HEK293T (cell line): ENCODE measurements at regions not wholly inside any gene's neighbourhood (a gene's known extent, or its start where the extent isn't known, plus 50 kb on each side); places are given as distances from the start of the nearest gene placed in this dataset.
"Not testable (repeated sequence)": the region's sequence is repeated elsewhere in the genome, so short reads cannot be mapped to it uniquely, and the experiment has no call there.

Experiments used
- CTCF ChIA-PET: fragments of 350-600 bp; formaldehyde crosslinking; extraction: SDS; loops from one replicate; lab custom pipeline; 2021; ENCODE audit warnings: antibody characterized with exemption, inconsistent platforms; lab: Yijun Ruan, JAX
- POLR2A ChIA-PET: fragments of 350-600 bp; formaldehyde crosslinking; extraction: SDS; loops from one replicate; lab custom pipeline; 2020; ENCODE audit warnings: antibody characterized with exemption, inconsistent platforms; lab: Yijun Ruan, JAX
- DNase-seq: peaks from one replicate; pipeline ENCODE4 v3.0.0; 2012; ENCODE audit warnings: mixed read lengths; ENCODE audit errors: extremely low spot score
- ARNT ChIP-seq: fragments of 450-650 bp; IDR thresholded peaks from 2 replicates; pipeline ENCODE4 v1.6.1; 2017; ENCODE audit warnings: mild to moderate bottlenecking
- BHLHE40 ChIP-seq: fragments of 450-650 bp; IDR thresholded peaks from 2 replicates; pipeline ENCODE4 v1.6.1; 2016; ENCODE audit warnings: mild to moderate bottlenecking, moderate library complexity, borderline replicate concordance
- CTBP1 ChIP-seq: fragments of 450-650 bp; IDR thresholded peaks from 2 replicates; pipeline ENCODE4 v1.6.1; 2016; ENCODE audit warnings: borderline replicate concordance
- ELF4 ChIP-seq: fragments of 450-650 bp; IDR thresholded peaks from 2 replicates; pipeline ENCODE4 v1.6.1; 2017; ENCODE audit warnings: antibody characterized with exemption
- FOXA1 ChIP-seq: fragments of 450-650 bp; IDR thresholded peaks from 2 replicates; pipeline ENCODE4 v1.6.1; 2016; ENCODE audit warnings: mild to moderate bottlenecking
- FOXK2 ChIP-seq: fragments of 450-650 bp; IDR thresholded peaks from 2 replicates; pipeline ENCODE4 v1.6.1; 2016; ENCODE audit warnings: mild to moderate bottlenecking
- FOXM1 ChIP-seq: fragments of 450-650 bp; IDR thresholded peaks from 2 replicates; pipeline ENCODE4 v1.6.1; 2017; ENCODE audit warnings: mild to moderate bottlenecking, borderline replicate concordance
- HDGF ChIP-seq: fragments of 450-650 bp; IDR thresholded peaks from 2 replicates; pipeline ENCODE4 v1.6.1; 2017; ENCODE audit warnings: antibody characterized with exemption, borderline replicate concordance
- L3MBTL2 ChIP-seq: fragments of 450-650 bp; conservative IDR thresholded peaks from 2 replicates; pipeline ENCODE4 v1.6.1; 2016; ENCODE audit warnings: mild to moderate bottlenecking
- LEF1 ChIP-seq: fragments of 450-650 bp; IDR thresholded peaks from 2 replicates; pipeline ENCODE4 v1.6.1; 2017; ENCODE audit warnings: mild to moderate bottlenecking, borderline replicate concordance
- NFRKB ChIP-seq: fragments of 450-650 bp; IDR thresholded peaks from 2 replicates; pipeline ENCODE4 v1.6.1; 2016; ENCODE audit warnings: mild to moderate bottlenecking, moderate library complexity
- SP1 ChIP-seq: fragments of 450-650 bp; IDR thresholded peaks from 2 replicates; pipeline ENCODE4 v1.6.1; 2017
- SUZ12 ChIP-seq: fragments of 450-650 bp; IDR thresholded peaks from 2 replicates; pipeline ENCODE4 v1.6.1; 2016; ENCODE audit warnings: mild to moderate bottlenecking
- TARDBP ChIP-seq: fragments of 450-650 bp; IDR thresholded peaks from 2 replicates; pipeline ENCODE4 v1.6.1; 2016
- ZNF384 ChIP-seq: fragments of 450-650 bp; IDR thresholded peaks from 2 replicates; pipeline ENCODE4 v1.6.1; 2016
- TF ChIP-seq, protein P1 (sequence below): fragments of 450-650 bp; IDR thresholded peaks from 2 replicates; pipeline ENCODE4 v1.6.1; 2016

DNA sequence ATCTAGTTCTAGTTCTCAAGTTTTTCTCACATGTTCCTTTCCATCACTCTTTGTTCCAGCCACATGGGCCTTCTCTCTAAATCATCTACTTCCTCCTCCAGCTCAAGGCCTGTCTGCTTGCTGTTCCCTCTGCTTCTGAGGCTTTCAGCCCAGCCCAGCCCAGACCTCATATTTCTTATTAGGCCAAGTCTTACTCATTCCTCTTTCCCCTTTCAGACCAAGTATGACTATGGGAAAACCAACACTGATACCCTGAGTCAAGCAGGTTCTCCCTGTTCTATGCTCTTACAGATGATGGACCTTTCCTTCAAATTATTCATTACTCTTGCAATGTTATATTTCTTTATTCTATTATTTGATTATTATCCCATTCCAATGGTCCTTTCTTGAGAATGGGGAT is 80.3 kb upstream of the SEM1 start:
- ChIA-PET CTCF (no interaction called here), POLR2A (no interaction called here)
- DNase-seq: no peak
- no peak for TF ChIP-seq CTBP1
- TF ChIP-seq TARDBP: no peak
- no peak for TF ChIP-seq LEF1
- TF ChIP-seq L3MBTL2: no peak
- no peak for TF ChIP-seq ELF4
- no peak for TF ChIP-seq SUZ12
- TF ChIP-seq ZNF384: no peak

DNA sequence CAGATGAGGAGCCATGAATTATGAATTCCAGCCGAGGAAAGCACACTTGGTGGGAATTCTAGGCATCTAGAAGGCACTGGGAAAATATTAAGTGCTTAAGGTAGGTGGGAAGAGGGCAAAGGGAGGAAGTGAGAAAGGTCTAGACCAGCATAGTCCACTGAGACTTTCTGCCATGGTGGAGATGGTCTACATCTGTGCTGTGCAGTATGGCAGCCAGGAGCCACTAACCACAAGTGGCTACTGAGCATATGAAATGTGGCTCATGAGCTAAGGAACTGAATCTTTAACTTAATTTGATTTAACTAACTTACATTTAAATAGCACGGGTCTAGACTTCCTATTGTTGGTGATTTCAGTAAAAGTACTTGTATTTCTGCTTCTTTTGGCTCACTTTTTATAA is 82.5 kb upstream of the SEM1 start:
- ChIA-PET CTCF (no interaction called here), POLR2A (no interaction called here)
- no peak for DNase-seq
- TF ChIP-seq, protein P1, sequence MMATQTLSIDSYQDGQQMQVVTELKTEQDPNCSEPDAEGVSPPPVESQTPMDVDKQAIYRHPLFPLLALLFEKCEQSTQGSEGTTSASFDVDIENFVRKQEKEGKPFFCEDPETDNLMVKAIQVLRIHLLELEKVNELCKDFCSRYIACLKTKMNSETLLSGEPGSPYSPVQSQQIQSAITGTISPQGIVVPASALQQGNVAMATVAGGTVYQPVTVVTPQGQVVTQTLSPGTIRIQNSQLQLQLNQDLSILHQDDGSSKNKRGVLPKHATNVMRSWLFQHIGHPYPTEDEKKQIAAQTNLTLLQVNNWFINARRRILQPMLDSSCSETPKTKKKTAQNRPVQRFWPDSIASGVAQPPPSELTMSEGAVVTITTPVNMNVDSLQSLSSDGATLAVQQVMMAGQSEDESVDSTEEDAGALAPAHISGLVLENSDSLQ: no peak
- TF ChIP-seq NFRKB (no peak), SUZ12 (no peak), FOXK2 (no peak), CTBP1 (no peak), LEF1 (no peak), ARNT (no peak), FOXA1 (no peak), SP1 (no peak), HDGF (no peak), ZNF384 (no peak), ELF4 (no peak), BHLHE40 (no peak), FOXM1 (no peak), L3MBTL2 (no peak), TARDBP (no peak)

DNA sequence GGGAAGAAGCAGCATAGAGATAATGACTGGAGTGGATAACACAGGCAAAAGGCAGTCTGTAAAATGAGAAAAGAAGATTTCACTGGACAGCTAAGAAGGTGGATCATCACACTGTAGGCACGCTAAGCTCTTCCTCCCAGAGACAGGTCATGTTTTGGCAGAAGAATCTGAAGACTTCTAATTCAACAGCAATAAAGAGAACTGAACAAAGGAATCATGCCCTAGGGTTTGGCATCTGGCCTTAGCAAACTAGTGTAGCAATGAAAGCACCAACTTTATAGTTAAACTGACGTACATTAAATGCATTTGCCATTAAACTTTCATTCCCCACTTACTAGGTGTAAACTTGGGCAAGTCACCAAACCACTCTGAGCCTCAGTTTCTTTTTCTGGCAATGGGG is 84.4 kb upstream of the SEM1 start:
- ChIA-PET CTCF (no interaction called here), POLR2A (no interaction called here)
- DNase-seq: no peak
- TF ChIP-seq SP1: no peak
- TF ChIP-seq L3MBTL2: no peak
- TF ChIP-seq ARNT: no peak
- no peak for TF ChIP-seq TARDBP
- TF ChIP-seq SUZ12: no peak
- no peak for TF ChIP-seq LEF1
- no peak for TF ChIP-seq ZNF384

DNA sequence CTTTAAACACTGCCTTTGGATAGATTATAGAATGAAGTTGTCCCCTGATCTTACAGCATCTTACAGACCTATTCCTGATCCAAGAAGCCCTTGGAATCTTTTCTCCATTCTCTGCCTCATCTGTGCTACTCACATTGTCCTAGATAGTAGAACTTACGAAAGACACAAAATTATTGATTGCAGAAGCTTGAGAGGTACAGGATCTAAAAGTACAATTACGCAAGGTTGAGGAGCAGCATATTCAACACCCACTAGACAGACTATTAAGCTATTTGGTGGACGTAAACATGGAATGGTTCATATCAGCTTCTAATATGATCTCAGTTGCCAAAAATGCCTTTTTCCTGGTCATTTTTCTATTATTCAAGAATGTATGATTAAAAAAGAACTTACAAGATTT is 90.5 kb upstream of the SEM1 start:
- TF ChIP-seq SP1: no peak
- no peak for TF ChIP-seq ZNF384
- no peak for TF ChIP-seq CTBP1
- TF ChIP-seq TARDBP: no peak
- no peak for TF ChIP-seq ELF4
- no peak for TF ChIP-seq FOXK2
- TF ChIP-seq HDGF: no peak
- no peak for TF ChIP-seq ARNT
- CTCF ChIA-PET: no interaction called here
- POLR2A ChIA-PET: no interaction called here
- no peak for DNase-seq

DNA sequence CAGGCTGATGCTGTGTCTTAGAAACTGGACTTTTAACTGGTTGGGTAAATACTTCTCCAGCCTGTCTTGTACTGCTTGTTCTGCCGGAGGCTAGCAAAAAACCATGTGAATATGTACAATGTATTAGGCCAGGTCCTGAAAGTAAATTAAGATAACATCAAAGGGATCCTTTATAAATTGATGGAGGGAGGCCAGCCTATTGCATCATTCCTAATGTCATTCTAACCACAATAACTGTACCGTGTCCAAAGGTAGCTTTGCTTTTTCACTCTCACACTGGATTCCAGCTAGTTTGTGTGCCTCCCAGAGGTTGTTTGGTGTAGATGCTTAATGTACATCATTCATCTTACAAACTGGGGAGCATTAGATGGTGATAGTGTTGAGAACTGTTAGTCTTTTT is 91.2 kb upstream of the SEM1 start:
- TF ChIP-seq BHLHE40: no peak
- CTCF ChIA-PET: no interaction called here
- POLR2A ChIA-PET: no interaction called here
- no peak for DNase-seq

DNA sequence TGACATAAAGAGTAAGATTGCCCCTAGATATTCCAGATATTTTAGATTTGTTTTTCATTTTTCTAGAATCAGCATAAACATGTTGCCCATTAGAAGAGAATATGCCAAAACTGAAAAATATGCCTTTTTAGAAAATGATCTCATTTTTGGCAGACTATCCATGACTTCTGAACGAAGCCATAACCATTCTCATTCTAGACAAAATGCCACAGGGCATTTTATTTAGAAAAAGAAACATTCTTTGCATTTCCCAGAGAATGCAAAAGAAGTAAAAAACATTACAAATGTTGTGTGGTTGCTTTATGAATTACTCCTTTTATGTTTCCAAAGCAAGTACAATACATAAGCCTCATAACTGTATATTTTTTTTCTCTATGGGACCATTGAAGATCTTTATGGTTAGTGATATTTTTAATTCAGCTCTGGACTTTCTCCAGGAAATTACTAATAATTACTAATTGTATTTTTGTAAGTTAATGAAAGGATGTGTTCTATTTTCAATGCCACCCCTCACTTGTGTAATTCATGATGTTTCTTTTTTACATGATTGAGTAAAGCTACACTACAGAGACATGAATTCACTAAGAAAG is 109.6 kb upstream of the SEM1 start:
- DNase-seq: no peak
- TF ChIP-seq ELF4: no peak
- TF ChIP-seq L3MBTL2: no peak
- TF ChIP-seq LEF1: no peak
- no peak for TF ChIP-seq FOXA1
- TF ChIP-seq FOXM1: no peak
- no peak for TF ChIP-seq TARDBP
- TF ChIP-seq, protein P1: no peak
- TF ChIP-seq ARNT: no peak
- no peak for TF ChIP-seq SUZ12
- TF ChIP-seq HDGF: no peak
- no peak for TF ChIP-seq BHLHE40
- TF ChIP-seq CTBP1: no peak
- no peak for TF ChIP-seq ZNF384
- no peak for TF ChIP-seq SP1
- no peak for TF ChIP-seq FOXK2
- CTCF ChIA-PET: no interaction called here
- POLR2A ChIA-PET: no interaction called here

DNA sequence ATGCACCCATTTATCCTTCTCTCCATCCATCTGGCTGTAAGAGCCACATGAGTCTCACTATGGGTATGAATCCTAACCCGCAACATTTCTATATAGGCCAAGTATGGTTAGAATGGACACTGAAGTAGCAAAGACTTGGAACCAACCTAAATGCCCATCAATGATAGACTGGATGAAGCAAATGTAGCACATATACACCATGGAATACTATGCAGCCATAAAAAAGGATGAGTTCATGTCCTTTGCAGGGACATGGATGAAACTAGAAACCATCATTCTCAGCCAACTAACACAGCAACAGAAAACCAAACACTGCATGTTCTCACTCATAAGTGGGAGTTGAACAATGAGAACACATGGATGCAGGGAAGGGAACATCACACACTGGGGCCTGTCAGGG is 111.5 kb upstream of the SEM1 start:
- CTCF ChIA-PET: not testable (repeated sequence)

DNA sequence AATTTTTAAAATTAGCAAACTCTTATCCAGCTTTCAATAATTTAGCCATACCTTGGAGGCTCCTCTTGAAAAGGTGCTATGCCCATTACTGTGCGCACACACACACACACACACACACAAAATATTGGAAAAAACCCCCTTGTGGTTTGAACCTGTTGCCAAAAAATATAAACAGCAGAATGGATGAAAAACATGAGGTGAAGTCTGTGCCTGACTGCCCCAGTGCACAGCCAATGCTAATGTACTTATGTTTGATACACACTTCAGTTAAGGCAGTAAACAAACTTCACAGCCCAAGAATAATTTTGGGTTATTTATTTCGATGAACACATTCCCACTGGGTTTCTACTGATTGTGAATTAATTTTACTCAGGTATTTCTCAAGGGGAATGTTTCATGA is 113.2 kb upstream of the SEM1 start:
- CTCF ChIA-PET: interaction anchor here (1.5 kb wide), 1 partner anchor 21 kb away, joined by 3 read pairs; no protein-coding TSS in a partner anchor

More for the DNA sequence above, 111.5 kb upstream of the SEM1 start:
- DNase-seq, POLR2A ChIA-PET: not testable (repeated sequence)

More for the DNA sequence above, 113.2 kb upstream of the SEM1 start:
- TF ChIP-seq, protein P1: no peak
- TF ChIP-seq SUZ12 (no peak), SP1 (no peak), ELF4 (no peak), FOXK2 (no peak), LEF1 (no peak), BHLHE40 (no peak)
- DNase-seq: no peak
- POLR2A ChIA-PET: no interaction called here
